ENCODE measurements at regions not wholly inside any gene's neighbourhood (a gene's known extent, or its start where the extent isn't known, plus 50 kb on each side); places are given as distances from the start of the nearest gene placed in this dataset.

GRCh38 chr5:133839090-133839489 is 129.3 kb downstream of the C5orf15 start:
- TF ChIP-seq ZNF24 (IDR thresholded peaks at IDR 0.05), result no peak
- no peak for TF ChIP-seq SUPT20H (IDR thresholded peaks at IDR 0.05; ENCODE audit: borderline replicate concordance, control insufficient read depth, low read depth, low read length)
- TF ChIP-seq EP300 (IDR thresholded peaks at IDR 0.05; ENCODE audit: borderline replicate concordance in 1 of 2, control insufficient read depth in 1 of 2, low read depth in 2 of 2, low read length in 2 of 2), result no peak
- TF ChIP-seq CTCF (IDR thresholded peaks at IDR 0.05 in 2 of 3, conservative IDR thresholded peaks at IDR 0.05 in 1 of 3; ENCODE audit: control insufficient read depth in 2 of 3, extremely low read depth in 1 of 3, insufficient read depth in 1 of 3, low read depth in 3 of 3, low read length in 3 of 3), result no peak
- TF ChIP-seq SRF (IDR thresholded peaks at IDR 0.05; ENCODE audit: low read depth in 2 of 2, low read length in 2 of 2), result no peak
